ENCODE measurements at regions not wholly inside any gene's neighbourhood (a gene's known extent, or its start where the extent isn't known, plus 50 kb on each side); places are given as distances from the start of the nearest gene placed in this dataset.

GRCh38 chr6:167462514-167463312 lies 137.8 kb downstream of the TTLL2 start:
- Mint-ChIP-seq H3K4me1 (peaks cover 11% of the 10 kb centered on the region), H3K9me3 (no peaks in the 10 kb centered on the region), H3K27me3 (ENCODE audit: low read depth) (no peaks in the 10 kb centered on the region), H3K36me3 (ENCODE audit: low read depth) (no peaks in the 10 kb centered on the region), H3K4me3 (no peak overlapping the region), H3K27ac (ENCODE audit: unreplicated experiment) (peak overlapping the region; percentile 47)
- no peak for TF ChIP-seq CTCF (conservative IDR thresholded peaks at IDR 0.05)
- DNase-seq (ENCODE audit: low read depth, low spot score), result no peak

DNA sequence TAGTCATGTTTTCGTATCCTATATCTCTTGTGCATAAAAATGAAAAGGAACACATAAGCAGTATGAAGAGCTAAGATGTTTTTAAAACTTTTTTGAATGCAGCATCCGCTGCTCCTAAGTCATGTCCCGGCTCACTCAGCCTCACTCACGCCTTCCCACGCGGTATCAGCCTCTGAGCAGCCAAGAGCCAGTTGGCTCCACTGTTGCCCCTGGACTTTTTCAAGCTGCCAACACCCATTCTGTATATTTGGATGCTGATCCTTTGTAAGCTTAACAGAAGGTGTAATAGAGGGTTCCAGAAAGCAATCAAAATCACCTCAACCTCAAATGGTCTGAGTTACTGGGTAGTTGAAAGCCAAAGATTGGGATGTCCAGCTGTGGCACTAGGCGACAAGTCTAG lies 139.3 kb downstream of the TTLL2 start:
- no peak overlapping the region for H3K27ac Mint-ChIP-seq (ENCODE audit: unreplicated experiment)

GRCh38 chr6:167465482-167465881 lies 140.6 kb downstream of the TTLL2 start:
- no peak for DNase-seq (ENCODE audit: low read depth, low spot score)
- H3K4me3 Mint-ChIP-seq, result no peak overlapping the region
- H3K27ac Mint-ChIP-seq (ENCODE audit: unreplicated experiment), result no peak overlapping the region
- H3K9me3 Mint-ChIP-seq, result no peaks in the 10 kb centered on the region
- no peak for TF ChIP-seq CTCF (conservative IDR thresholded peaks at IDR 0.05)
- H3K27me3 Mint-ChIP-seq (ENCODE audit: low read depth), result no peaks in the 10 kb centered on the region
- peaks cover 15% of the 10 kb centered on the region for H3K4me1 Mint-ChIP-seq
- H3K36me3 Mint-ChIP-seq (ENCODE audit: low read depth), result no peaks in the 10 kb centered on the region

More for the DNA sequence above, 139.3 kb downstream of the TTLL2 start:
- TF ChIP-seq CTCF (conservative IDR thresholded peaks at IDR 0.05), result no peak
- no peaks in the 10 kb centered on the region for H3K36me3 Mint-ChIP-seq (ENCODE audit: low read depth)
- no peak overlapping the region for H3K4me3 Mint-ChIP-seq
- H3K27me3 Mint-ChIP-seq (ENCODE audit: low read depth), result no peaks in the 10 kb centered on the region
- H3K4me1 Mint-ChIP-seq, result peaks cover 13% of the 10 kb centered on the region
- H3K9me3 Mint-ChIP-seq, result no peaks in the 10 kb centered on the region
- no peak for DNase-seq (ENCODE audit: low read depth, low spot score)

GRCh38 chr6:167467282-167467681 lies 142.4 kb downstream of the TTLL2 start:
- no peaks in the 10 kb centered on the region for H3K27me3 Mint-ChIP-seq (ENCODE audit: low read depth)
- no peak for DNase-seq (ENCODE audit: low read depth, low spot score)
- no peak overlapping the region for H3K27ac Mint-ChIP-seq (ENCODE audit: unreplicated experiment)
- no peak overlapping the region for H3K4me3 Mint-ChIP-seq
- H3K4me1 Mint-ChIP-seq, result peaks cover 15% of the 10 kb centered on the region
- TF ChIP-seq CTCF (conservative IDR thresholded peaks at IDR 0.05), result no peak
- H3K9me3 Mint-ChIP-seq, result no peaks in the 10 kb centered on the region
- H3K36me3 Mint-ChIP-seq (ENCODE audit: low read depth), result no peaks in the 10 kb centered on the region

DNA sequence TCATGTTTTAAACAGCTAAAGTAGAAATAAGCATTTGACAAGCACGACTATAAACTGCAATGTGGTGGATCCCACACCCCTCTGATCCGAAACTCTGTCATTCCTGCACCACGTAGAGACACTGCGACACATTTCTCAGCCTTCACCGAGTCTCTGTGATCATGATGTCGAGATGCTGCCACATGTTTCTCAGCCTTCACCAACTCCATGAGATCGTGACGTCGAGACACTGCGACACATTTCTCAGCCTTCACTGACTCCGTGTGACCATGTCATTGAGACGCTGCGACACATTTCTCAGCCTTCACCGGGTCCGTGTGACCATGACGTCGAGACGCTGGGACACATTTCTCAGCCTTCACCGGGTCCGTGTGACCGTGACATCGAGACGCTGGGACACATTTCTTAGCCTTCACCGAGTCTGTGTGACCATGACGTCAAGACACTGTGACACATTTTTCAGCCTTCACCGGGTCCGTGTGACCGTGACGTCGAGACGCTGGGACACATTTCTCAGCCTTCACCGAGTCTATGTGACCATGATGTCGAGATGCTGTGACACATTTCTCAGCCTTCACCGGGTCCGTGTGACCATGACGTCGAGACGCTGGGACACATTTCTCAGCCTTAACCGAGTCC lies 143.0 kb downstream of the TTLL2 start:
- H3K36me3 Mint-ChIP-seq (ENCODE audit: low read depth), result no peaks in the 10 kb centered on the region
- no peak overlapping the region for H3K27ac Mint-ChIP-seq (ENCODE audit: unreplicated experiment)
- H3K9me3 Mint-ChIP-seq, result no peaks in the 10 kb centered on the region
- peaks cover 15% of the 10 kb centered on the region for H3K4me1 Mint-ChIP-seq
- no peak for DNase-seq (ENCODE audit: low read depth, low spot score)
- no peaks in the 10 kb centered on the region for H3K27me3 Mint-ChIP-seq (ENCODE audit: low read depth)
- H3K4me3 Mint-ChIP-seq, result no peak overlapping the region
- no peak for TF ChIP-seq CTCF (conservative IDR thresholded peaks at IDR 0.05)

Measured in neural crest cell (in vitro differentiated cells).